ENCODE measurements at regions not wholly inside any gene's neighbourhood (a gene's known extent, or its start where the extent isn't known, plus 50 kb on each side); places are given as distances from the start of the nearest gene placed in this dataset.

- H3K4me1 Mint-ChIP-seq: peaks cover 13% of the 10 kb centered on the region
- no peak for DNase-seq (ENCODE audit: low spot score in 2 of 2, unreplicated experiment in 2 of 2)
- no peak overlapping the region for H3K4me3 Mint-ChIP-seq
- no peak overlapping the region for H3K27ac Mint-ChIP-seq
- no peaks in the 10 kb centered on the region for H3K9me3 Mint-ChIP-seq
- peaks cover 6% of the 10 kb centered on the region for H3K27me3 Mint-ChIP-seq (ENCODE audit: low read depth)
- no peaks in the 10 kb centered on the region for H3K36me3 Mint-ChIP-seq
- TF ChIP-seq, protein P1, sequence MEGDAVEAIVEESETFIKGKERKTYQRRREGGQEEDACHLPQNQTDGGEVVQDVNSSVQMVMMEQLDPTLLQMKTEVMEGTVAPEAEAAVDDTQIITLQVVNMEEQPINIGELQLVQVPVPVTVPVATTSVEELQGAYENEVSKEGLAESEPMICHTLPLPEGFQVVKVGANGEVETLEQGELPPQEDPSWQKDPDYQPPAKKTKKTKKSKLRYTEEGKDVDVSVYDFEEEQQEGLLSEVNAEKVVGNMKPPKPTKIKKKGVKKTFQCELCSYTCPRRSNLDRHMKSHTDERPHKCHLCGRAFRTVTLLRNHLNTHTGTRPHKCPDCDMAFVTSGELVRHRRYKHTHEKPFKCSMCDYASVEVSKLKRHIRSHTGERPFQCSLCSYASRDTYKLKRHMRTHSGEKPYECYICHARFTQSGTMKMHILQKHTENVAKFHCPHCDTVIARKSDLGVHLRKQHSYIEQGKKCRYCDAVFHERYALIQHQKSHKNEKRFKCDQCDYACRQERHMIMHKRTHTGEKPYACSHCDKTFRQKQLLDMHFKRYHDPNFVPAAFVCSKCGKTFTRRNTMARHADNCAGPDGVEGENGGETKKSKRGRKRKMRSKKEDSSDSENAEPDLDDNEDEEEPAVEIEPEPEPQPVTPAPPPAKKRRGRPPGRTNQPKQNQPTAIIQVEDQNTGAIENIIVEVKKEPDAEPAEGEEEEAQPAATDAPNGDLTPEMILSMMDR (IDR thresholded peaks at IDR 0.05; ENCODE audit: unreplicated experiment): no peak
Measured at GRCh38 chr20:9920866-9921265, 82.0 kb upstream of the PAK5 start.

- H3K9me3 Mint-ChIP-seq: no peaks in the 10 kb centered on the region
Measured at GRCh38 chr20:9919271-9920014, 80.6 kb upstream of the PAK5 start.

DNA sequence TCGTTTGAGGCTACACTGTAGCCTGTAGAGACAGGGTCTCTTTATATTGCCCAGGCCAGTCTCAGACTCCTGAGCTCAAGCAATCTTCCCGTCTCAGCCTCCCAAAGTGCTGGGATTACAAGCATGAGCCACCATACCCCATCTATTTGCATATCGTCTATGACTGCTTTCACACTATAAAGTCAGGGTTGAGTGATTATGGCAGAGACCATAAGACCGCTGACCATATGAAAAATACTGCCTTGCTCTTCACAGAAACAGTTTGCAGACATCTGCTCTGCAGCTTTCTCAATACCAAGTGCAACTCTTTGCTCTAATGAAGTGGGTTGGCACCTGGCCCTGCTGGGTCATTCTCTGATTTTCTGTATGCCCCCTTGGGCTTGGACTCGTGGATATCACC lies 79.5 kb upstream of the PAK5 start:
- Mint-ChIP-seq H3K4me1 (peaks cover 13% of the 10 kb centered on the region), H3K27me3 (ENCODE audit: low read depth) (peaks cover 18% of the 10 kb centered on the region), H3K27ac (no peak overlapping the region), H3K9me3 (no peaks in the 10 kb centered on the region), H3K36me3 (no peaks in the 10 kb centered on the region), H3K4me3 (no peak overlapping the region)
- DNase-seq (ENCODE audit: low spot score in 2 of 2, unreplicated experiment in 2 of 2): no peak
- TF ChIP-seq, protein P1 (IDR thresholded peaks at IDR 0.05; ENCODE audit: unreplicated experiment): no peak

More at GRCh38 chr20:9919271-9920014, 80.6 kb upstream of the PAK5 start:
- TF ChIP-seq, protein P1 (IDR thresholded peaks at IDR 0.05; ENCODE audit: unreplicated experiment): no peak
- peaks cover 14% of the 10 kb centered on the region for H3K27me3 Mint-ChIP-seq (ENCODE audit: low read depth)
- no peak for DNase-seq (ENCODE audit: low spot score in 2 of 2, unreplicated experiment in 2 of 2)
- no peaks in the 10 kb centered on the region for H3K36me3 Mint-ChIP-seq
- H3K4me3 Mint-ChIP-seq: no peak overlapping the region
- no peak overlapping the region for H3K27ac Mint-ChIP-seq
- peaks cover 13% of the 10 kb centered on the region for H3K4me1 Mint-ChIP-seq

- Mint-ChIP-seq H3K36me3 (no peaks in the 10 kb centered on the region), H3K9me3 (no peaks in the 10 kb centered on the region), H3K4me3 (no peak overlapping the region), H3K4me1 (peaks cover 13% of the 10 kb centered on the region), H3K27ac (no peak overlapping the region), H3K27me3 (ENCODE audit: low read depth) (peaks cover 24% of the 10 kb centered on the region)
- DNase-seq (ENCODE audit: low spot score in 2 of 2, unreplicated experiment in 2 of 2): no peak
- TF ChIP-seq, protein P1 (IDR thresholded peaks at IDR 0.05; ENCODE audit: unreplicated experiment): no peak
Measured at GRCh38 chr20:9916761-9917160, 77.9 kb upstream of the PAK5 start.

- TF ChIP-seq, protein P1 (IDR thresholded peaks at IDR 0.05; ENCODE audit: unreplicated experiment): peak; percentile 92
- H3K9me3 Mint-ChIP-seq: no peaks in the 10 kb centered on the region
- H3K27ac Mint-ChIP-seq: no peak overlapping the region
- peak; percentile 26 to 66 for DNase-seq (ENCODE audit: low spot score in 2 of 2, unreplicated experiment in 2 of 2)
- H3K4me1 Mint-ChIP-seq: peaks cover 12% of the 10 kb centered on the region
- no peaks in the 10 kb centered on the region for H3K36me3 Mint-ChIP-seq
- H3K27me3 Mint-ChIP-seq (ENCODE audit: low read depth): peaks cover 50% of the 10 kb centered on the region
- no peak overlapping the region for H3K4me3 Mint-ChIP-seq
Measured at GRCh38 chr20:9912858-9913434, 74.1 kb upstream of the PAK5 start.
